Glutamatergic neuron (in vitro differentiated cells): ENCODE measurements at regions not wholly inside any gene's neighbourhood (a gene's known extent, or its start where the extent isn't known, plus 50 kb on each side); places are given as distances from the start of the nearest gene placed in this dataset.
"Not testable (repeated sequence)": the region's sequence is repeated elsewhere in the genome, so short reads cannot be mapped to it uniquely, and the experiment has no call there.

Source experiments
- DNase-seq: peaks from one replicate; pipeline ENCODE4 v3.0.0; 2022
- H3K27ac Mint-ChIP-seq: one replicate; pipeline ENCODE4 v1.8.0; 2020; ENCODE audit warnings: mild to moderate bottlenecking, mixed read lengths, inconsistent platforms; ENCODE audit not compliant: unreplicated experiment
- H3K27me3 Mint-ChIP-seq: one replicate; pipeline ENCODE4 v1.8.0; 2020; ENCODE audit warnings: mild to moderate bottlenecking, moderate library complexity, mixed read lengths, inconsistent platforms; ENCODE audit not compliant: unreplicated experiment
- H3K36me3 Mint-ChIP-seq: one replicate; pipeline ENCODE4 v1.8.0; 2020; ENCODE audit warnings: mild to moderate bottlenecking, mixed read lengths, inconsistent platforms; ENCODE audit not compliant: unreplicated experiment
- H3K4me1 Mint-ChIP-seq: one replicate; pipeline ENCODE4 v1.8.0; 2020; ENCODE audit warnings: mild to moderate bottlenecking, low read depth, mixed read lengths, inconsistent platforms; ENCODE audit not compliant: unreplicated experiment
- H3K4me3 Mint-ChIP-seq: one replicate; pipeline ENCODE4 v1.8.0; 2020; ENCODE audit warnings: mild to moderate bottlenecking, mixed read lengths, inconsistent platforms; ENCODE audit not compliant: unreplicated experiment
- H3K9me3 Mint-ChIP-seq: one replicate; pipeline ENCODE4 v1.8.0; 2020; ENCODE audit warnings: mild to moderate bottlenecking, moderate library complexity, mixed read lengths, inconsistent platforms; ENCODE audit not compliant: unreplicated experiment
- CTCF ChIP-seq: fragments of 200-600 bp; sonication (generic); IDR thresholded peaks from one replicate; pipeline ENCODE4 v1.5.0; 2021; ENCODE audit not compliant: partially characterized antibody, unreplicated experiment

- Mint-ChIP-seq H3K27ac (no peak overlapping the region), H3K9me3 (peaks cover 1% of the 10 kb centered on the region), H3K27me3 (peaks cover 1% of the 10 kb centered on the region), H3K36me3 (peaks cover 8% of the 10 kb centered on the region), H3K4me1 (peaks cover 16% of the 10 kb centered on the region), H3K4me3 (no peak overlapping the region)
- no peak for DNase-seq
- no peak for TF ChIP-seq CTCF
These were observed 63.4 kb downstream of the KCTD12 start for GRCh38 chr13:76822698-76823267.

GRCh38 chr13:76821222-76821621 lies 65.0 kb downstream of the KCTD12 start:
- H3K4me3 Mint-ChIP-seq, H3K36me3 Mint-ChIP-seq, DNase-seq, H3K27ac Mint-ChIP-seq, H3K27me3 Mint-ChIP-seq, H3K9me3 Mint-ChIP-seq: not testable (repeated sequence)
- peaks cover 13% of the 10 kb centered on the region for H3K4me1 Mint-ChIP-seq

- H3K9me3 Mint-ChIP-seq, result peaks cover 1% of the 10 kb centered on the region
- DNase-seq, result no peak
- TF ChIP-seq CTCF, result no peak
- peaks cover 9% of the 10 kb centered on the region for H3K4me1 Mint-ChIP-seq
- H3K4me3 Mint-ChIP-seq, result no peak overlapping the region
- H3K36me3 Mint-ChIP-seq, result peaks cover 8% of the 10 kb centered on the region
- peaks cover 1% of the 10 kb centered on the region for H3K27me3 Mint-ChIP-seq
- no peak overlapping the region for H3K27ac Mint-ChIP-seq
These were observed 65.4 kb downstream of the KCTD12 start for GRCh38 chr13:76820759-76821158.

- no peak overlapping the region for H3K4me3 Mint-ChIP-seq
- peaks cover 11% of the 10 kb centered on the region for H3K4me1 Mint-ChIP-seq
- H3K9me3 Mint-ChIP-seq, result peaks cover 8% of the 10 kb centered on the region
- no peaks in the 10 kb centered on the region for H3K36me3 Mint-ChIP-seq
- DNase-seq, result no peak
- no peak overlapping the region for H3K27ac Mint-ChIP-seq
- TF ChIP-seq CTCF, result no peak
- peaks cover 6% of the 10 kb centered on the region for H3K27me3 Mint-ChIP-seq
These were observed 69.8 kb downstream of the KCTD12 start for GRCh38 chr13:76816394-76816793.

- Mint-ChIP-seq H3K4me1 (peaks cover 14% of the 10 kb centered on the region), H3K9me3 (peaks cover 10% of the 10 kb centered on the region), H3K27ac (no peak overlapping the region), H3K4me3 (no peak overlapping the region), H3K36me3 (no peaks in the 10 kb centered on the region), H3K27me3 (peaks cover 6% of the 10 kb centered on the region)
- DNase-seq, result no peak
- no peak for TF ChIP-seq CTCF
These were observed 70.9 kb downstream of the KCTD12 start for GRCh38 chr13:76815344-76815743.

- H3K27ac Mint-ChIP-seq, result no peak overlapping the region
- no peak for DNase-seq
- peaks cover 14% of the 10 kb centered on the region for H3K4me1 Mint-ChIP-seq
- peaks cover 10% of the 10 kb centered on the region for H3K9me3 Mint-ChIP-seq
- TF ChIP-seq CTCF, result no peak
- no peak overlapping the region for H3K4me3 Mint-ChIP-seq
- H3K36me3 Mint-ChIP-seq, result peaks cover 2% of the 10 kb centered on the region
- H3K27me3 Mint-ChIP-seq, result peaks cover 6% of the 10 kb centered on the region
These were observed 72.3 kb downstream of the KCTD12 start for GRCh38 chr13:76813891-76814290.
